HL-60 (cell line): ENCODE measurements at regions not wholly inside any gene's neighbourhood (a gene's known extent, or its start where the extent isn't known, plus 50 kb on each side); places are given as distances from the start of the nearest gene placed in this dataset.

Experiments
- TF ChIP-seq, protein P1 (sequence below): IDR thresholded peaks from one replicate; pipeline ENCODE4 v1.5.1; 2011; ENCODE audit warnings: low read length, control low read depth, inconsistent platforms; ENCODE audit not compliant: insufficient read depth
- TF ChIP-seq, protein P2 (sequence below): IDR thresholded peaks from 2 replicates; pipeline ENCODE4 v1.6.1; 2012; ENCODE audit warnings: low read depth; ENCODE audit not compliant: insufficient replicate concordance

DNA sequence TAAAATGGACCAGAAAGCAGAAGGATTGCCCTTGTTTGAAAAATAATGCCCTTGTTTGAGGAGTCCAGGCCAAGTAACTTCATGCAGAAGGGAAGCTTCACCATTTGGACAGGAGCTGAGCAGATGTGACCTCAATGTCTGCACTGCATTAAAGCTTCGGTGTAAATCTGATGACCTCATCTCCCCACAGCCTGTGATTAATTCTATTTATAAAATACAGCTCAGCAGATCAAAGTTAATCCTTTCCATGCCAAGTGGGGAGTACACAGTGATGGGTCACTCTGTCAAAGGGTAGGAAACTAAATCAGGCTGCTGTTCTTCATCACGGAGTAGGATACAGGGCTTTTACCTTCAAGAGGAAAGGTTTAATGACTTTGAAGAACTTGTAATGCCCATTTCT is 533.7 kb downstream of the RPS29 start:
- TF ChIP-seq, protein P1, sequence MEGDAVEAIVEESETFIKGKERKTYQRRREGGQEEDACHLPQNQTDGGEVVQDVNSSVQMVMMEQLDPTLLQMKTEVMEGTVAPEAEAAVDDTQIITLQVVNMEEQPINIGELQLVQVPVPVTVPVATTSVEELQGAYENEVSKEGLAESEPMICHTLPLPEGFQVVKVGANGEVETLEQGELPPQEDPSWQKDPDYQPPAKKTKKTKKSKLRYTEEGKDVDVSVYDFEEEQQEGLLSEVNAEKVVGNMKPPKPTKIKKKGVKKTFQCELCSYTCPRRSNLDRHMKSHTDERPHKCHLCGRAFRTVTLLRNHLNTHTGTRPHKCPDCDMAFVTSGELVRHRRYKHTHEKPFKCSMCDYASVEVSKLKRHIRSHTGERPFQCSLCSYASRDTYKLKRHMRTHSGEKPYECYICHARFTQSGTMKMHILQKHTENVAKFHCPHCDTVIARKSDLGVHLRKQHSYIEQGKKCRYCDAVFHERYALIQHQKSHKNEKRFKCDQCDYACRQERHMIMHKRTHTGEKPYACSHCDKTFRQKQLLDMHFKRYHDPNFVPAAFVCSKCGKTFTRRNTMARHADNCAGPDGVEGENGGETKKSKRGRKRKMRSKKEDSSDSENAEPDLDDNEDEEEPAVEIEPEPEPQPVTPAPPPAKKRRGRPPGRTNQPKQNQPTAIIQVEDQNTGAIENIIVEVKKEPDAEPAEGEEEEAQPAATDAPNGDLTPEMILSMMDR = no peak
- TF ChIP-seq, protein P2, sequence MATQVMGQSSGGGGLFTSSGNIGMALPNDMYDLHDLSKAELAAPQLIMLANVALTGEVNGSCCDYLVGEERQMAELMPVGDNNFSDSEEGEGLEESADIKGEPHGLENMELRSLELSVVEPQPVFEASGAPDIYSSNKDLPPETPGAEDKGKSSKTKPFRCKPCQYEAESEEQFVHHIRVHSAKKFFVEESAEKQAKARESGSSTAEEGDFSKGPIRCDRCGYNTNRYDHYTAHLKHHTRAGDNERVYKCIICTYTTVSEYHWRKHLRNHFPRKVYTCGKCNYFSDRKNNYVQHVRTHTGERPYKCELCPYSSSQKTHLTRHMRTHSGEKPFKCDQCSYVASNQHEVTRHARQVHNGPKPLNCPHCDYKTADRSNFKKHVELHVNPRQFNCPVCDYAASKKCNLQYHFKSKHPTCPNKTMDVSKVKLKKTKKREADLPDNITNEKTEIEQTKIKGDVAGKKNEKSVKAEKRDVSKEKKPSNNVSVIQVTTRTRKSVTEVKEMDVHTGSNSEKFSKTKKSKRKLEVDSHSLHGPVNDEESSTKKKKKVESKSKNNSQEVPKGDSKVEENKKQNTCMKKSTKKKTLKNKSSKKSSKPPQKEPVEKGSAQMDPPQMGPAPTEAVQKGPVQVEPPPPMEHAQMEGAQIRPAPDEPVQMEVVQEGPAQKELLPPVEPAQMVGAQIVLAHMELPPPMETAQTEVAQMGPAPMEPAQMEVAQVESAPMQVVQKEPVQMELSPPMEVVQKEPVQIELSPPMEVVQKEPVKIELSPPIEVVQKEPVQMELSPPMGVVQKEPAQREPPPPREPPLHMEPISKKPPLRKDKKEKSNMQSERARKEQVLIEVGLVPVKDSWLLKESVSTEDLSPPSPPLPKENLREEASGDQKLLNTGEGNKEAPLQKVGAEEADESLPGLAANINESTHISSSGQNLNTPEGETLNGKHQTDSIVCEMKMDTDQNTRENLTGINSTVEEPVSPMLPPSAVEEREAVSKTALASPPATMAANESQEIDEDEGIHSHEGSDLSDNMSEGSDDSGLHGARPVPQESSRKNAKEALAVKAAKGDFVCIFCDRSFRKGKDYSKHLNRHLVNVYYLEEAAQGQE = no peak
